SU-DHL-6 (cell line): ENCODE measurements at regions not wholly inside any gene's neighbourhood (a gene's known extent, or its start where the extent isn't known, plus 50 kb on each side); places are given as distances from the start of the nearest gene placed in this dataset.

Experiments
- EZH2phosphoT487 ChIP-seq: fragments of 200-600 bp; sonication (generic), shearing (Covaris generic); conservative IDR thresholded peaks from 2 replicates; pipeline ENCODE4 v1.6.1; 2018; ENCODE audit warnings: mild to moderate bottlenecking, antibody characterized with exemption, low read length, moderate library complexity, mixed read lengths
- TF ChIP-seq, protein P1 (sequence below): fragments of 200-600 bp; sonication (generic); IDR thresholded peaks from one replicate; pipeline ENCODE4 v1.5.1; 2017; ENCODE audit warnings: antibody characterized with exemption, mild to moderate bottlenecking, low read length, moderate library complexity; ENCODE audit not compliant: insufficient read depth, poor library complexity, severe bottlenecking

DNA sequence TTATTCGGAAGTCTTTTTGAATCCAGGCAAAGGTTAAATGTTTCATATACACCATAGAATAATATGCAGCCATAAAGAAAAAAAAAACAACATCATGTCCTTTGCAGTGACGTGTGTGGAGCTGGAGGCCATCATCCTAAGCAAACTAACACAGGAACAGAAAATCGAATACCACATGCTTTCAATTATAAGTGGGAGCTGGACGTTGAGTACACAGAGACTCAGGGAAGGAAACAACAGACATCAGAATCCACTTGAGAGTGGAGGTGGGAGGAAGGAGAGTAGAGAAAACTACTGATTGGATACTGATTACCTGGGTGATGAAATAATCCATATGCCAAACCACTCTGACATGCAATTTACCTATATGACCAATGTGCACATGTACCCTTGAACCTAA, 293.4 kb downstream of the KLF6 start:
- TF ChIP-seq, protein P1, sequence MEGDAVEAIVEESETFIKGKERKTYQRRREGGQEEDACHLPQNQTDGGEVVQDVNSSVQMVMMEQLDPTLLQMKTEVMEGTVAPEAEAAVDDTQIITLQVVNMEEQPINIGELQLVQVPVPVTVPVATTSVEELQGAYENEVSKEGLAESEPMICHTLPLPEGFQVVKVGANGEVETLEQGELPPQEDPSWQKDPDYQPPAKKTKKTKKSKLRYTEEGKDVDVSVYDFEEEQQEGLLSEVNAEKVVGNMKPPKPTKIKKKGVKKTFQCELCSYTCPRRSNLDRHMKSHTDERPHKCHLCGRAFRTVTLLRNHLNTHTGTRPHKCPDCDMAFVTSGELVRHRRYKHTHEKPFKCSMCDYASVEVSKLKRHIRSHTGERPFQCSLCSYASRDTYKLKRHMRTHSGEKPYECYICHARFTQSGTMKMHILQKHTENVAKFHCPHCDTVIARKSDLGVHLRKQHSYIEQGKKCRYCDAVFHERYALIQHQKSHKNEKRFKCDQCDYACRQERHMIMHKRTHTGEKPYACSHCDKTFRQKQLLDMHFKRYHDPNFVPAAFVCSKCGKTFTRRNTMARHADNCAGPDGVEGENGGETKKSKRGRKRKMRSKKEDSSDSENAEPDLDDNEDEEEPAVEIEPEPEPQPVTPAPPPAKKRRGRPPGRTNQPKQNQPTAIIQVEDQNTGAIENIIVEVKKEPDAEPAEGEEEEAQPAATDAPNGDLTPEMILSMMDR = no peak
- TF ChIP-seq EZH2phosphoT487 = no peak
